Common myeloid progenitor, CD34-positive (primary cell): ENCODE measurements at regions not wholly inside any gene's neighbourhood (a gene's known extent, or its start where the extent isn't known, plus 50 kb on each side); places are given as distances from the start of the nearest gene placed in this dataset.

Experiments
- CTCF ChIA-PET: fragments of 350-600 bp; sonication (Branson Sonifier 250); formaldehyde crosslinking; loops from one replicate; lab custom pipeline; 2021; ENCODE audit warnings: antibody characterized with exemption; lab: Charles Lee
- POLR2A ChIA-PET: fragments of 350-600 bp; sonication (Branson Sonifier 250); formaldehyde crosslinking; loops from one replicate; lab custom pipeline; 2021; ENCODE audit warnings: antibody characterized with exemption; lab: Charles Lee
- DNase-seq, 3 donors: peaks; one replicate each; pipeline versions ENCODE4 v3.0.0 to v3.0.0-alpha.2; 2013
- H3K27ac ChIP-seq, 2 experiments: 1 replicate in 1 of 2; 2 replicates in 1 of 2; pipeline ENCODE4 v1.7.0; 2013; ENCODE audit warnings: inconsistent platforms in 2 of 2, low read length in 2 of 2, mild to moderate bottlenecking in 2 of 2, low read depth in 1 of 2, moderate library complexity in 1 of 2; ENCODE audit not compliant: severe bottlenecking in 2 of 2, insufficient read depth in 1 of 2, poor library complexity in 1 of 2
- H3K27me3 ChIP-seq, 5 experiments: replicated peaks in 2 of 5; 1 replicate in 3 of 5; 2 replicates in 2 of 5; pipeline versions ENCODE4 v1.6.1 to v1.7.0; 2013; ENCODE audit warnings: low read length in 4 of 5, mild to moderate bottlenecking in 2 of 5, moderate library complexity in 2 of 5, inconsistent platforms in 1 of 5; ENCODE audit not compliant: insufficient read depth in 5 of 5, control insufficient read depth in 4 of 5
- H3K36me3 ChIP-seq, 4 experiments: 1 replicate in 2 of 4; 2 replicates in 2 of 4; pipeline versions ENCODE4 v1.6.1 to v1.7.0; 2013; ENCODE audit warnings: low read length in 3 of 4, control low read depth in 1 of 4, mild to moderate bottlenecking in 1 of 4; ENCODE audit not compliant: control insufficient read depth in 4 of 4, insufficient read depth in 4 of 4
- H3K4me1 ChIP-seq, 4 experiments: 1 replicate in 3 of 4; 2 replicates in 1 of 4; pipeline versions ENCODE4 v1.6.1 to v1.7.1; 2013; ENCODE audit warnings: low read length in 3 of 4, mild to moderate bottlenecking in 3 of 4, control low read depth in 1 of 4, inconsistent platforms in 1 of 4, moderate library complexity in 1 of 4; ENCODE audit not compliant: control insufficient read depth in 4 of 4, insufficient read depth in 4 of 4; ENCODE audit errors: control extremely low read depth in 1 of 4
- H3K4me3 ChIP-seq, 7 experiments: 1 replicate in 4 of 7; 2 replicates in 3 of 7; pipeline versions ENCODE4 v1.5.1 to v1.7.0; 2013; ENCODE audit warnings: mild to moderate bottlenecking in 7 of 7, low read length in 6 of 7, moderate library complexity in 6 of 7, inconsistent platforms in 2 of 7, low read depth in 2 of 7, control low read depth in 1 of 7; ENCODE audit not compliant: insufficient read depth in 4 of 7, control insufficient read depth in 1 of 7; ENCODE audit errors: extremely low read depth in 1 of 7
- H3K9me3 ChIP-seq, 5 experiments: 1 replicate in 4 of 5; 2 replicates in 1 of 5; pipeline versions ENCODE4 v1.6.1 to v1.7.1; 2013; ENCODE audit warnings: low read length in 4 of 5, mild to moderate bottlenecking in 2 of 5, inconsistent platforms in 1 of 5, low read depth in 1 of 5, moderate library complexity in 1 of 5; ENCODE audit not compliant: control insufficient read depth in 4 of 5, insufficient read depth in 2 of 5; ENCODE audit errors: control extremely low read depth in 1 of 5
- WGBS: methylation state at CpG from one replicate; pipeline ENCODE4 v1.1.5; 2013; ENCODE audit not compliant: insufficient coverage; 5-methylcytosine and 5-hydroxymethylcytosine counted together

GRCh38 chr6:163844761-163845160 lies 430.2 kb downstream of the QKI start:
- Histone ChIP-seq H3K27ac (no peak overlapping the region), H3K9me3 (peaks cover 0 to 23% (median 2%) of the 10 kb centered on the region in 5 experiments), H3K36me3 (no peaks in the 10 kb centered on the region), H3K4me3 (no peak overlapping the region), H3K4me1 (no peaks in the 10 kb centered on the region), H3K27me3 (peaks cover 0 to 41% (median 3%) of the 10 kb centered on the region in 5 experiments)
- ChIA-PET POLR2A (no interaction called here), CTCF (no interaction called here)
- 94% methylated on average over 3 of the region's 3 CpGs for WGBS
- DNase-seq: no peak

- H3K4me3 ChIP-seq: no peak overlapping the region
- ChIA-PET POLR2A (no interaction called here), CTCF (no interaction called here)
- DNase-seq: no peak
- no peaks in the 10 kb centered on the region for H3K36me3 ChIP-seq
- no peak overlapping the region for H3K27ac ChIP-seq
- no peaks in the 10 kb centered on the region for H3K4me1 ChIP-seq
- peaks cover 0 to 43% (median 3%) of the 10 kb centered on the region in 5 experiments for H3K27me3 ChIP-seq
- peaks cover 0 to 19% (median 2%) of the 10 kb centered on the region in 5 experiments for H3K9me3 ChIP-seq
- 98% methylated on average over 4 of the region's 7 CpGs for WGBS
These were observed 429.8 kb downstream of the QKI start for GRCh38 chr6:163844357-163844756.

GRCh38 chr6:163843218-163843617 lies 428.7 kb downstream of the QKI start:
- H3K4me1 ChIP-seq: no peaks in the 10 kb centered on the region
- CTCF ChIA-PET: no interaction called here
- peaks cover 0 to 51% (median 3%) of the 10 kb centered on the region in 5 experiments for H3K27me3 ChIP-seq
- H3K4me3 ChIP-seq: no peak overlapping the region
- 100% methylated on average over 1 of the region's 3 CpGs for WGBS
- H3K9me3 ChIP-seq: peaks cover 0 to 8% (median 0%) of the 10 kb centered on the region in 5 experiments
- no peak overlapping the region for H3K27ac ChIP-seq
- POLR2A ChIA-PET: no interaction called here
- H3K36me3 ChIP-seq: no peaks in the 10 kb centered on the region
- no peak for DNase-seq

GRCh38 chr6:163842467-163842866 lies 427.9 kb downstream of the QKI start:
- Histone ChIP-seq H3K4me3 (no peak overlapping the region), H3K9me3 (peaks cover 0 to 8% (median 0%) of the 10 kb centered on the region in 5 experiments), H3K27ac (no peak overlapping the region), H3K4me1 (no peaks in the 10 kb centered on the region), H3K27me3 (peaks cover 0 to 58% (median 9%) of the 10 kb centered on the region in 5 experiments), H3K36me3 (no peaks in the 10 kb centered on the region)
- no peak for DNase-seq
- POLR2A ChIA-PET: no interaction called here
- CTCF ChIA-PET: no interaction called here

- DNase-seq: no peak
- H3K4me1 ChIP-seq: no peaks in the 10 kb centered on the region
- no peak overlapping the region for H3K4me3 ChIP-seq
- H3K9me3 ChIP-seq: peaks cover 0 to 8% (median 0%) of the 10 kb centered on the region in 5 experiments
- peaks cover 0 to 65% (median 14%) of the 10 kb centered on the region in 5 experiments for H3K27me3 ChIP-seq
- ChIA-PET CTCF (no interaction called here), POLR2A (no interaction called here)
- H3K36me3 ChIP-seq: no peaks in the 10 kb centered on the region
- no peak overlapping the region for H3K27ac ChIP-seq
- 94% methylated on average over 3 of the region's 3 CpGs for WGBS
These were observed 427.2 kb downstream of the QKI start for GRCh38 chr6:163841733-163842132.

GRCh38 chr6:163841326-163841725 lies 426.8 kb downstream of the QKI start:
- Histone ChIP-seq H3K27me3 (peaks cover 0 to 65% (median 14%) of the 10 kb centered on the region in 5 experiments), H3K4me3 (no peak overlapping the region), H3K9me3 (peaks cover 0 to 8% (median 0%) of the 10 kb centered on the region in 5 experiments), H3K27ac (no peak overlapping the region), H3K36me3 (no peaks in the 10 kb centered on the region), H3K4me1 (no peaks in the 10 kb centered on the region)
- DNase-seq: no peak
- WGBS: 100% methylated on average over 2 of the region's 2 CpGs
- ChIA-PET POLR2A (no interaction called here), CTCF (no interaction called here)

- ChIA-PET CTCF (no interaction called here), POLR2A (no interaction called here)
- no peak overlapping the region for H3K4me3 ChIP-seq
- peaks cover 0 to 8% (median 0%) of the 10 kb centered on the region in 5 experiments for H3K9me3 ChIP-seq
- H3K27ac ChIP-seq: no peak overlapping the region
- no peaks in the 10 kb centered on the region for H3K4me1 ChIP-seq
- H3K36me3 ChIP-seq: no peaks in the 10 kb centered on the region
- no CpG with 5 or more reads among the region's 3 CpGs for WGBS
- H3K27me3 ChIP-seq: peaks cover 0 to 67% (median 14%) of the 10 kb centered on the region in 5 experiments
- DNase-seq: no peak
These were observed 426.4 kb downstream of the QKI start for GRCh38 chr6:163840880-163841279.
